ENCODE measurements at regions not wholly inside any gene's neighbourhood (a gene's known extent, or its start where the extent isn't known, plus 50 kb on each side); places are given as distances from the start of the nearest gene placed in this dataset.

DNA sequence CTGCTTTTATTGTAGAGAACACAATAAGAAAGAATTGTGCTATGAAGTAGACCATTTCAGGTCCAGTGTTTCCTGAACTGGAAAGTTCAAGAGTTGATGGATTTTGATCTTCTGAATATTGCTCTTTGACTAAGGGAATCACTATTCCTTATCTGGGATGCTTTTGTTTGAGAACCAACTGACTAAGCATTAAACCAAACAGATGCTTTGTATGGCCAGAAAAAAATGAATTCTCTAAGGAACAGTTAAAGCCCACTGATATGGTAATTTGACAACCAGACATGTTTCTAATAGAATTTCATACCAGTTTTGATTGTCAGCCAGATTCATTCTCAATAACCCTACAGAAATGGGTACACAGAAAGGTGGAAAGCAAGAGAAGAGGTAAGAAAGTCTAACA, 67.5 kb upstream of the CADPS start:
- TF ChIP-seq, protein P1, sequence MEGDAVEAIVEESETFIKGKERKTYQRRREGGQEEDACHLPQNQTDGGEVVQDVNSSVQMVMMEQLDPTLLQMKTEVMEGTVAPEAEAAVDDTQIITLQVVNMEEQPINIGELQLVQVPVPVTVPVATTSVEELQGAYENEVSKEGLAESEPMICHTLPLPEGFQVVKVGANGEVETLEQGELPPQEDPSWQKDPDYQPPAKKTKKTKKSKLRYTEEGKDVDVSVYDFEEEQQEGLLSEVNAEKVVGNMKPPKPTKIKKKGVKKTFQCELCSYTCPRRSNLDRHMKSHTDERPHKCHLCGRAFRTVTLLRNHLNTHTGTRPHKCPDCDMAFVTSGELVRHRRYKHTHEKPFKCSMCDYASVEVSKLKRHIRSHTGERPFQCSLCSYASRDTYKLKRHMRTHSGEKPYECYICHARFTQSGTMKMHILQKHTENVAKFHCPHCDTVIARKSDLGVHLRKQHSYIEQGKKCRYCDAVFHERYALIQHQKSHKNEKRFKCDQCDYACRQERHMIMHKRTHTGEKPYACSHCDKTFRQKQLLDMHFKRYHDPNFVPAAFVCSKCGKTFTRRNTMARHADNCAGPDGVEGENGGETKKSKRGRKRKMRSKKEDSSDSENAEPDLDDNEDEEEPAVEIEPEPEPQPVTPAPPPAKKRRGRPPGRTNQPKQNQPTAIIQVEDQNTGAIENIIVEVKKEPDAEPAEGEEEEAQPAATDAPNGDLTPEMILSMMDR (conservative IDR thresholded peaks at IDR 0.05): no peak
- no peak for TF ChIP-seq ZFX (IDR thresholded peaks at IDR 0.05)
